ENCODE measurements at regions not wholly inside any gene's neighbourhood (a gene's known extent, or its start where the extent isn't known, plus 50 kb on each side); places are given as distances from the start of the nearest gene placed in this dataset.

GRCh38 chr14:53209370-53209769, 56.2 kb upstream of the DDHD1 start:
- ATAC-seq: no peak
- no peaks in the 10 kb centered on the region for H3K79me2 ChIP-seq (ENCODE audit: control insufficient read depth, insufficient read depth, low read length)
- no peak overlapping the region for H3K4me2 ChIP-seq (ENCODE audit: insufficient read depth, low read length)
- TF ChIP-seq HMG20B (CRISPR knock-in tag; IDR thresholded peaks at IDR 0.05) (no peak), ZBTB5 (IDR thresholded peaks at IDR 0.05) (no peak), ZNF586 (CRISPR knock-in tag; conservative IDR thresholded peaks at IDR 0.05) (no peak), CEBPG (CRISPR knock-in tag; IDR thresholded peaks at IDR 0.05) (no peak), CEBPG (tag; conservative IDR thresholded peaks at IDR 0.05 in 1 of 2, IDR thresholded peaks at IDR 0.05 in 1 of 2) (peak in 1 of 2 experiments; percentile 40; a peak in 1 of 4 replicates), ELK1 (CRISPR knock-in tag; IDR thresholded peaks at IDR 0.05) (no peak), ZBTB7A (IDR thresholded peaks at IDR 0.05; ENCODE audit: borderline replicate concordance, control insufficient read depth, low read depth, low read length) (no peak), CEBPB (tag; IDR thresholded peaks at IDR 0.05) (peak; percentile 51; the same call in 1 of the 2 replicates), ZFP30 (CRISPR knock-in tag; IDR thresholded peaks at IDR 0.05; ENCODE audit: borderline replicate concordance) (no peak), KDM4B (IDR thresholded peaks at IDR 0.05; ENCODE audit: borderline replicate concordance in 2 of 2, low read depth in 1 of 2) (no peak), ZBTB1 (CRISPR knock-in tag; IDR thresholded peaks at IDR 0.05; ENCODE audit: borderline replicate concordance, low read depth) (no peak), HNRNPH1 (optimal IDR thresholded peaks at IDR 0.05; ENCODE audit: low read depth, low read length) (no peak), PBX2 (CRISPR knock-in tag; IDR thresholded peaks at IDR 0.05; ENCODE audit: low read depth) (no peak), PBX2 (tag; conservative IDR thresholded peaks at IDR 0.05; ENCODE audit: low read depth) (peak; percentile 60), ZBTB2 (IDR thresholded peaks at IDR 0.05) (no peak)
- in situ Hi-C loops (cut with MboI): no loop called here
- WGBS (ENCODE audit: insufficient coverage, low coverage, missing lambda C conversion rate): 0% methylated on average over 2 of the region's 2 CpGs
- no peaks in the 10 kb centered on the region for H3K9me1 ChIP-seq (ENCODE audit: control insufficient read depth, insufficient read depth, low read length)
- FAIRE-seq: no peak
- H3K9ac ChIP-seq (ENCODE audit: insufficient read depth in 1 of 2, low read depth in 2 of 2, low read length in 2 of 2): no peak overlapping the region
- H3K27ac ChIP-seq (ENCODE audit: extremely low read depth, low read depth, low read length): no peak overlapping the region
- no peaks in the 10 kb centered on the region for H3K27me3 ChIP-seq (ENCODE audit: control insufficient read depth in 2 of 2, insufficient read depth in 2 of 2, low read length in 2 of 2)
- CTCF ChIA-PET (ENCODE audit: low intra/inter-chr PET ratio): no interaction called here
- H4K20me1 ChIP-seq (replicated peaks; ENCODE audit: control insufficient read depth, insufficient read depth, low read length): no peaks in the 10 kb centered on the region
- no peaks in the 10 kb centered on the region for H3K36me3 ChIP-seq (ENCODE audit: control insufficient read depth, insufficient read depth, low read length)
- H2AFZ ChIP-seq (ENCODE audit: low read depth, low read length): no peak overlapping the region
- no peak for DNase-seq (ENCODE audit: extremely low read depth in 1 of 4, low spot score in 3 of 4)
- no TSS peak for BruUV-seq (replicated peaks)
- intact Hi-C loops (cut with micrococcal nuclease): no loop called here
- POLR2A ChIA-PET: no interaction called here
- no peaks in the 10 kb centered on the region for H3K9me3 ChIP-seq (replicated peaks; ENCODE audit: control insufficient read depth, insufficient read depth, low read depth, low read length)
- H3K4me3 ChIP-seq: no peak overlapping the region
- no peaks in the 10 kb centered on the region for H3K4me1 ChIP-seq (replicated peaks in 1 of 2; ENCODE audit: control insufficient read depth in 2 of 2, insufficient read depth in 2 of 2, low read length in 2 of 2)
